Upper lobe of left lung (tissue), 4 donors: ENCODE measurements at regions not wholly inside any gene's neighbourhood (a gene's known extent, or its start where the extent isn't known, plus 50 kb on each side); places are given as distances from the start of the nearest gene placed in this dataset.
"Not testable (repeated sequence)": the region's sequence is repeated elsewhere in the genome, so short reads cannot be mapped to it uniquely, and the experiment has no call there.

Source experiments
- POLR2AphosphoS5 ChIP-seq, 2 donors: sonication (generic); formaldehyde crosslinking; IDR thresholded peaks; one replicate each; pipeline ENCODE4 v1.5.1; 2017; ENCODE audit warnings: antibody characterized with exemption in 2 of 2
- TF ChIP-seq, protein P1 (sequence below), 6 experiments: fragments of 450-650 bp in 4 of 6; fragments of 200-600 bp in 2 of 6; sonication (generic) in 2 of 6; IDR thresholded peaks; one replicate each; pipeline ENCODE4 v1.5.1; 2016 to 2019; ENCODE audit warnings: antibody characterized with exemption in 6 of 6

- TF ChIP-seq, protein P1, sequence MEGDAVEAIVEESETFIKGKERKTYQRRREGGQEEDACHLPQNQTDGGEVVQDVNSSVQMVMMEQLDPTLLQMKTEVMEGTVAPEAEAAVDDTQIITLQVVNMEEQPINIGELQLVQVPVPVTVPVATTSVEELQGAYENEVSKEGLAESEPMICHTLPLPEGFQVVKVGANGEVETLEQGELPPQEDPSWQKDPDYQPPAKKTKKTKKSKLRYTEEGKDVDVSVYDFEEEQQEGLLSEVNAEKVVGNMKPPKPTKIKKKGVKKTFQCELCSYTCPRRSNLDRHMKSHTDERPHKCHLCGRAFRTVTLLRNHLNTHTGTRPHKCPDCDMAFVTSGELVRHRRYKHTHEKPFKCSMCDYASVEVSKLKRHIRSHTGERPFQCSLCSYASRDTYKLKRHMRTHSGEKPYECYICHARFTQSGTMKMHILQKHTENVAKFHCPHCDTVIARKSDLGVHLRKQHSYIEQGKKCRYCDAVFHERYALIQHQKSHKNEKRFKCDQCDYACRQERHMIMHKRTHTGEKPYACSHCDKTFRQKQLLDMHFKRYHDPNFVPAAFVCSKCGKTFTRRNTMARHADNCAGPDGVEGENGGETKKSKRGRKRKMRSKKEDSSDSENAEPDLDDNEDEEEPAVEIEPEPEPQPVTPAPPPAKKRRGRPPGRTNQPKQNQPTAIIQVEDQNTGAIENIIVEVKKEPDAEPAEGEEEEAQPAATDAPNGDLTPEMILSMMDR (IDR thresholded peaks at IDR 0.05): not testable (repeated sequence)
- TF ChIP-seq POLR2AphosphoS5 (IDR thresholded peaks at IDR 0.05): not testable (repeated sequence)
These were observed 118.5 kb upstream of the DEFB108B start for GRCh38 chr11:71714510-71714909.
